Gastroesophageal sphincter (tissue), 4 donors: ENCODE measurements at regions not wholly inside any gene's neighbourhood (a gene's known extent, or its start where the extent isn't known, plus 50 kb on each side); places are given as distances from the start of the nearest gene placed in this dataset.

Source experiments
- ATAC-seq: fragments of 150-250 bp; one replicate; pipeline ENCODE4 v1.9.1; 2016; ENCODE audit warnings: mild to moderate bottlenecking, moderate library complexity
- H3K27ac ChIP-seq, 4 donors: fragments of 200-600 bp; sonication (generic) in 3 of 4; 1 replicate in 3 of 4; 2 replicates in 1 of 4; pipeline ENCODE4 v1.5.1; 2016 to 2019
- H3K27me3 ChIP-seq: fragments of 200-600 bp; sonication (generic); one replicate; pipeline ENCODE4 v1.5.1; 2019
- H3K36me3 ChIP-seq, 2 donors: fragments of 200-600 bp; sonication (generic); one replicate each; pipeline ENCODE4 v1.5.1; 2019; ENCODE audit warnings: control low read depth in 1 of 2
- H3K4me1 ChIP-seq, 3 donors: fragments of 200-600 bp; sonication (generic); 1 replicate in 2 of 3; 2 replicates in 1 of 3; pipeline ENCODE4 v1.5.1; 2016 to 2019; ENCODE audit warnings: control low read depth in 2 of 3
- H3K4me3 ChIP-seq, 2 donors: fragments of 200-600 bp; sonication (generic); one replicate each; pipeline ENCODE4 v1.5.1; 2019; ENCODE audit warnings: mild to moderate bottlenecking in 1 of 2, moderate library complexity in 1 of 2
- H3K9me3 ChIP-seq, 3 donors: fragments of 200-600 bp; sonication (generic); one replicate each; pipeline ENCODE4 v1.5.1; 2017 to 2019; ENCODE audit warnings: control low read depth in 2 of 3
- CTCF ChIP-seq, 4 experiments: fragments of 200-600 bp in 2 of 4; fragments of 450-650 bp in 2 of 4; sonication (generic) in 1 of 4; IDR thresholded peaks; one replicate each; pipeline ENCODE4 v1.5.1; 2017 to 2019; ENCODE audit warnings: antibody characterized with exemption in 4 of 4, mild to moderate bottlenecking in 2 of 4, moderate library complexity in 2 of 4
- EP300 ChIP-seq: sonication (generic); formaldehyde crosslinking; IDR thresholded peaks from one replicate; pipeline ENCODE4 v1.6.1; 2017; ENCODE audit warnings: antibody characterized with exemption, mild to moderate bottlenecking
- POLR2A ChIP-seq, 2 donors: fragments of 450-650 bp; IDR thresholded peaks; one replicate each; pipeline ENCODE4 v1.6.1; 2017; ENCODE audit warnings: antibody characterized with exemption in 2 of 2, mild to moderate bottlenecking in 2 of 2, moderate library complexity in 1 of 2
- POLR2AphosphoS5 ChIP-seq: sonication (generic); formaldehyde crosslinking; IDR thresholded peaks from one replicate; pipeline ENCODE4 v1.6.1; 2017; ENCODE audit warnings: antibody characterized with exemption
- WGBS, 2 donors: methylation state at CpG; one replicate each; pipeline ENCODE4 v1.1.5; 2018; ENCODE audit warnings: low coverage in 1 of 2; 5-methylcytosine and 5-hydroxymethylcytosine counted together

- no peak for ATAC-seq
- TF ChIP-seq CTCF (IDR thresholded peaks at IDR 0.05) (no peak), POLR2AphosphoS5 (no peak), EP300 (no peak), POLR2A (IDR thresholded peaks at IDR 0.05) (no peak)
- Histone ChIP-seq H3K27ac (no peak overlapping the region), H3K36me3 (no peaks in the 10 kb centered on the region), H3K4me3 (no peak overlapping the region), H3K4me1 (no peaks in the 10 kb centered on the region), H3K9me3 (no peaks in the 10 kb centered on the region), H3K27me3 (no peaks in the 10 kb centered on the region)
- WGBS, 2 donors = 37 to 63% methylated on average over 4 of the region's 4 CpGs
Measured at GRCh38 chr4:151567056-151567455, 158.1 kb downstream of the FHIP1A start.

GRCh38 chr4:151568966-151569365 is 160.0 kb downstream of the FHIP1A start:
- Histone ChIP-seq H3K9me3 (no peaks in the 10 kb centered on the region), H3K4me1 (no peaks in the 10 kb centered on the region), H3K27me3 (no peaks in the 10 kb centered on the region), H3K36me3 (no peaks in the 10 kb centered on the region), H3K4me3 (no peak overlapping the region), H3K27ac (no peak overlapping the region)
- no peak for ATAC-seq
- TF ChIP-seq POLR2A (IDR thresholded peaks at IDR 0.05) = no peak
- TF ChIP-seq POLR2AphosphoS5 = no peak
- no peak for TF ChIP-seq EP300
- no peak for TF ChIP-seq CTCF (IDR thresholded peaks at IDR 0.05)
- 78 to 86% methylated on average over 1 of the region's 5 CpGs for WGBS, 2 donors

GRCh38 chr4:151569650-151570049 is 160.7 kb downstream of the FHIP1A start:
- no peaks in the 10 kb centered on the region for H3K4me1 ChIP-seq
- no peak for ATAC-seq
- TF ChIP-seq POLR2A (IDR thresholded peaks at IDR 0.05) (no peak), POLR2AphosphoS5 (no peak), EP300 (no peak), CTCF (IDR thresholded peaks at IDR 0.05) (no peak)

GRCh38 chr4:151573474-151573873 is 164.5 kb downstream of the FHIP1A start:
- no peaks in the 10 kb centered on the region for H3K27me3 ChIP-seq
- no peaks in the 10 kb centered on the region for H3K4me1 ChIP-seq
- no peak overlapping the region for H3K27ac ChIP-seq
- no peak for TF ChIP-seq CTCF (IDR thresholded peaks at IDR 0.05)
- TF ChIP-seq POLR2AphosphoS5 = no peak
- TF ChIP-seq EP300 = no peak
- TF ChIP-seq POLR2A (IDR thresholded peaks at IDR 0.05) = no peak
- no peaks in the 10 kb centered on the region for H3K36me3 ChIP-seq
- H3K4me3 ChIP-seq = no peak overlapping the region
- ATAC-seq = no peak
- 90 to 100% methylated on average over 2 of the region's 2 CpGs for WGBS, 2 donors
- no peaks in the 10 kb centered on the region for H3K9me3 ChIP-seq

More at GRCh38 chr4:151569650-151570049, 160.7 kb downstream of the FHIP1A start:
- no peak overlapping the region for H3K27ac ChIP-seq
- no peaks in the 10 kb centered on the region for H3K9me3 ChIP-seq
- H3K36me3 ChIP-seq = no peaks in the 10 kb centered on the region
- H3K4me3 ChIP-seq = no peak overlapping the region
- no peaks in the 10 kb centered on the region for H3K27me3 ChIP-seq

GRCh38 chr4:151573945-151574344 is 165.0 kb downstream of the FHIP1A start:
- Histone ChIP-seq H3K4me1 (no peaks in the 10 kb centered on the region), H3K27ac (no peak overlapping the region), H3K27me3 (no peaks in the 10 kb centered on the region), H3K36me3 (no peaks in the 10 kb centered on the region), H3K9me3 (no peaks in the 10 kb centered on the region), H3K4me3 (no peak overlapping the region)
- no peak for TF ChIP-seq CTCF (IDR thresholded peaks at IDR 0.05)
- TF ChIP-seq POLR2A (IDR thresholded peaks at IDR 0.05) = no peak
- TF ChIP-seq EP300 = no peak
- no peak for ATAC-seq
- 80 to 90% methylated on average over 1 of the region's 1 CpG for WGBS, 2 donors
